GM12892 (cell line): ENCODE measurements at regions not wholly inside any gene's neighbourhood (a gene's known extent, or its start where the extent isn't known, plus 50 kb on each side); places are given as distances from the start of the nearest gene placed in this dataset.

Experiments
- POLR2A ChIP-seq: IDR thresholded peaks from 2 replicates; pipeline ENCODE4 v1.6.1; 2011; ENCODE audit warnings: low read depth, low read length, control low read depth
- POLR2AphosphoS5 ChIP-seq: IDR thresholded peaks from 2 replicates; pipeline ENCODE4 v1.6.1; 2011; ENCODE audit warnings: low read depth, low read length, control low read depth
- TAF1 ChIP-seq: IDR thresholded peaks from 2 replicates; pipeline ENCODE4 v1.6.1; 2011; ENCODE audit warnings: low read depth, mild to moderate bottlenecking, control low read depth, low read length, borderline replicate concordance

DNA sequence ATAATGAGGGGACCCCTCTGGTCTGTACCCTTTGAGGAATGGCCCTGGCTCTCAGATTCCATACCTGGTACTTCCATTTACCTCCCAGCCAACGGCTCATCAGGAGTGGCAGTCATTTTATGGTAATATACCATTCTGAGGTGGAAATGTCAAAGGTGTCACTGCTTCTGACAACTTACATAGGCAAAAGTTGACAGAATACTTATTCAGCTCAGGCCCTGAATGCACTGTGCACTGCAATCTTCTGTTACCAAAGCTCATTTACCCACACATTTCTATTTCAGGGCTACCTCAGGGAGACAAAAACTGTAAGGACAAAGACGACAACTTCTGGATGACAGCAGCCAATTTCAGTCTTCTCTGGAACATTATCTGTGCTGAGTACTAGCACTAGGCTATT lies 212.2 kb upstream of the TMEM260 start:
- no peak for TF ChIP-seq POLR2A
- no peak for TF ChIP-seq TAF1
- no peak for TF ChIP-seq POLR2AphosphoS5
